Cardiac muscle cell (in vitro differentiated cells and primary cell): ENCODE measurements at regions not wholly inside any gene's neighbourhood (a gene's known extent, or its start where the extent isn't known, plus 50 kb on each side); places are given as distances from the start of the nearest gene placed in this dataset.

Source experiments
- DNase-seq, 2 donors: peaks; one replicate each; pipeline versions ENCODE4 v3.0.0 to v3.0.0-alpha.2; 2010 to 2017; ENCODE audit warnings: low read depth in 1 of 2, low spot score in 1 of 2
- H3K27ac ChIP-seq: fragments of 200-600 bp; sonication (generic); 2 replicates; pipeline ENCODE4 v1.5.1; 2016
- H3K27me3 ChIP-seq: fragments of 200-600 bp; sonication (generic); 2 replicates; pipeline ENCODE4 v1.6.0; 2016; ENCODE audit warnings: control low read depth
- H3K36me3 ChIP-seq: fragments of 200-600 bp; sonication (generic); 2 replicates; pipeline ENCODE4 v1.5.1; 2016; ENCODE audit warnings: control low read depth
- H3K4me1 ChIP-seq: fragments of 200-600 bp; sonication (generic); 2 replicates; pipeline ENCODE4 v1.8.1; 2017; ENCODE audit warnings: low read depth, mild to moderate bottlenecking, mixed run types
- H3K4me3 ChIP-seq: fragments of 200-600 bp; sonication (generic); 2 replicates; pipeline ENCODE4 v1.5.1; 2016; ENCODE audit warnings: mild to moderate bottlenecking
- H3K9me3 ChIP-seq: fragments of 200-600 bp; sonication (generic); 2 replicates; pipeline ENCODE4 v1.5.1; 2017; ENCODE audit warnings: low read depth, mild to moderate bottlenecking, control low read depth
- TF ChIP-seq, protein P1 (sequence below): IDR thresholded peaks from 2 replicates; pipeline ENCODE4 v1.5.1; 2012; ENCODE audit warnings: low read depth, mild to moderate bottlenecking, low read length

DNA sequence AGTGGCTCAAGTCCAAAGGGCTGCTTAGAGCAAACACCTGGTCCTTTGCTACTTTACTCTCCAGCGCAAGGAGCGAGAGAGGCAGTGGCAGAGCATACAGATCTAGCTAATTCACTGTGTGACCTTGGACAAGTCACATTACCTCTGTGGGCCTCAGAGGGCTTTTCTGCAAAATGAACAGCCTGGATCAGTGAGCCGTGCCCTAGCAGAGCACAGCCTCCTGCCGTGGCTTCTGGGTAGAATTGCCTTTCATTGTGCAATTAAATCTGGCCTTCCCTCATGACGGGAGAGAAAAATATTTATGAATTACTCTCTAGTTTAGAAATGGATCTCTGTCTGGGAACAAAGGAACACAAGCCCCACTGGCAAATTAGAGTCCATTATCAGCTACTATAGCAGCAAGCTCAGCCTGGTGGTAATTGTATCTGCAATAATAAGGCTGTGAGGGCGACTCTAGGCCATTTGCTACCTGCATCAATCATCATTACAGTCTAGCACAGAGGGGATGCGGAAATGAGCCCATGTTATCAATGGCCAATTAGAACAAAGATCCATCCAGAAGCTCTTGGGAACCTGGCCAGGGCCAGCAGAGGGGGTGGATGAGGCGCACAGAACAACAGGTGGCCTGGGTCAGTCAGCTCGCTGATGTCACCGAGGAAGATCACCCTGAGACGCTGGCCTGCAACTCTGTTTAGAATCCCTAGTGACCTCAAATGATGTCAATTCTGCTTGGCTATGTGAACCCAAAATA lies 114.2 kb upstream of the LY86 start:
- no peaks in the 10 kb centered on the region for H3K27me3 ChIP-seq
- no peaks in the 10 kb centered on the region for H3K4me1 ChIP-seq
- DNase-seq = no peak
- H3K4me3 ChIP-seq = no peak overlapping the region
- H3K9me3 ChIP-seq = no peaks in the 10 kb centered on the region
- TF ChIP-seq, protein P1, sequence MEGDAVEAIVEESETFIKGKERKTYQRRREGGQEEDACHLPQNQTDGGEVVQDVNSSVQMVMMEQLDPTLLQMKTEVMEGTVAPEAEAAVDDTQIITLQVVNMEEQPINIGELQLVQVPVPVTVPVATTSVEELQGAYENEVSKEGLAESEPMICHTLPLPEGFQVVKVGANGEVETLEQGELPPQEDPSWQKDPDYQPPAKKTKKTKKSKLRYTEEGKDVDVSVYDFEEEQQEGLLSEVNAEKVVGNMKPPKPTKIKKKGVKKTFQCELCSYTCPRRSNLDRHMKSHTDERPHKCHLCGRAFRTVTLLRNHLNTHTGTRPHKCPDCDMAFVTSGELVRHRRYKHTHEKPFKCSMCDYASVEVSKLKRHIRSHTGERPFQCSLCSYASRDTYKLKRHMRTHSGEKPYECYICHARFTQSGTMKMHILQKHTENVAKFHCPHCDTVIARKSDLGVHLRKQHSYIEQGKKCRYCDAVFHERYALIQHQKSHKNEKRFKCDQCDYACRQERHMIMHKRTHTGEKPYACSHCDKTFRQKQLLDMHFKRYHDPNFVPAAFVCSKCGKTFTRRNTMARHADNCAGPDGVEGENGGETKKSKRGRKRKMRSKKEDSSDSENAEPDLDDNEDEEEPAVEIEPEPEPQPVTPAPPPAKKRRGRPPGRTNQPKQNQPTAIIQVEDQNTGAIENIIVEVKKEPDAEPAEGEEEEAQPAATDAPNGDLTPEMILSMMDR = no peak
- no peak overlapping the region for H3K27ac ChIP-seq
- H3K36me3 ChIP-seq = no peaks in the 10 kb centered on the region

DNA sequence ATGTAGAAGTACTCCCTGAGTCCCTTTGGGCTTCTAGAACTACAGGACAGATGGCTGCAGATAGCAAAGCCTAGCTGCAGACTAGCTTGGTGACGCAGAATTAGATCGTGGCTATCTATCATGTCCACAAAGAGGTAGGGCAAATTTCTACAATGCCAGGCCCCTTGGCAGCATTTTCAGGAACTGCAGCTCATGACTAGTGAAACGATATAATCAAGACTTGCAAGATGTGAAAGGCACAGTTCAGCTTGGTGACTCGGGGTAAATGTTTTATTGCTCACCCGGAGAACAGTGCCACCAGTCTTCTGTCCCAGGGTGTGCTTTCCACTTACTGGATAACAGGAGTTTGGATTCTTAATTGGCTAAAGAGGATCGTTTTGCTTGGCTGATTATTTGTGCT lies 108.7 kb upstream of the LY86 start:
- no peaks in the 10 kb centered on the region for H3K9me3 ChIP-seq
- H3K27me3 ChIP-seq = no peaks in the 10 kb centered on the region
- H3K4me3 ChIP-seq = no peak overlapping the region
- DNase-seq = no peak
- H3K36me3 ChIP-seq = no peaks in the 10 kb centered on the region
- TF ChIP-seq, protein P1 = no peak
- H3K27ac ChIP-seq = no peak overlapping the region
- H3K4me1 ChIP-seq = peaks cover 4% of the 10 kb centered on the region

DNA sequence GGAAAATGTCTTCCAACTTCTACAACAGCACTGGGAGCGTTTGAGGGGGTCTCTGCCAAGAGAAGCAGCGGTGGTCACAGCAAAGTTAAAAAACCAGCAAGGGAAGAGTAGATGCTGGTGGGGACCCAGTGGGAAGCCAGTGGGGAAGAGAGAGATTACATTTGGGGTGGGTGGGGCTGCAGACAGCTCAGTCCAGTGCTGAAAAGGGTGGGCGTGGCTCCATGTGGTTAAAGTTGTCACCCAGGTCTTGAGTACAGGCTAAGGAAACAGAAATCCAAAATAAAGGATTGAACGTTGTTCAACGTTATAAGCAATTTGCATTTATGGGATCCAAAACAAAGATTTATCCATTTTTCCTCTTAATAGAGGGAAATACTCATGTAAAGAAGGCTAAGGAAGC lies 106.3 kb upstream of the LY86 start:
- no peak overlapping the region for H3K27ac ChIP-seq
- DNase-seq = no peak
- H3K9me3 ChIP-seq = no peaks in the 10 kb centered on the region
- TF ChIP-seq, protein P1 = no peak
- peaks cover 4% of the 10 kb centered on the region for H3K4me1 ChIP-seq
- no peaks in the 10 kb centered on the region for H3K36me3 ChIP-seq
- no peak overlapping the region for H3K4me3 ChIP-seq
- no peaks in the 10 kb centered on the region for H3K27me3 ChIP-seq

DNA sequence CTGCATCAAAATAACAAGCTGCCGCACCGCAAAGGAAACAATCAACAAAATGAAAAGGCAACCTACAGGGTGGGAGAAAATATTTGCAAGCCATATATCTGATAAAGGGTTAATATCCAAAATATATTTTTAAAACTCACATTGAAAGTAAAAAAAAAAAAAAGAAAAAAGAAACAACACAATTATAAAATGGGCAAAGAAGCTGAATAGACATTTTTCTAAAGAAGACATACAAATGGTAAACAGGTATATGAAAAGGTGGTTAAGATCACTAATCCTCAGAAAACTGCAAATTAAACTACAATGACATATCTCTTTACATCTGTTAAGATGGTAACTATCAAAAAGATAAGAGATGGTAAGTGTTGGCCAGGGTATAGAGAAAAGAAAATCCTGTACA lies 105.4 kb upstream of the LY86 start:
- Histone ChIP-seq H3K4me1 (peaks cover 5% of the 10 kb centered on the region), H3K36me3 (no peaks in the 10 kb centered on the region), H3K27ac (no peak overlapping the region), H3K4me3 (no peak overlapping the region), H3K27me3 (no peaks in the 10 kb centered on the region), H3K9me3 (no peaks in the 10 kb centered on the region)
- TF ChIP-seq, protein P1 = no peak
- no peak for DNase-seq

DNA sequence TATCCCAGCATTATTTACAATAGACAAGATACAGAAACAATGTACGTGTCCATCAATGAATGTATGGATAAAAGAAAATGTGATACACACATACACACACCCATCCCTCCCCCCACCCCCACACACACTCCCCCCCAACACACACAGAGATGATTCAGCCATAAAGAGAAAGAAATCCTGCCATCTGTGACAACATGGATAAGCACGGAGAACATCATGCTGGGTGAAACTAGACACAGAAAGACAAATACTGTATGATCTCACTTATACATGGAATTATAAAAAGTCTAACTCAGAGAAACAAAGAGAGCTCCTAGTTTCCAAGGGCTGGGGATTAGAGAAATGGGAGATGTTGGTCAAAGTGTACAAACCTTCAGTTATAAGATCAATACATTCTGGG lies 104.8 kb upstream of the LY86 start:
- TF ChIP-seq, protein P1 = no peak
- no peaks in the 10 kb centered on the region for H3K9me3 ChIP-seq
- no peaks in the 10 kb centered on the region for H3K36me3 ChIP-seq
- H3K27me3 ChIP-seq = no peaks in the 10 kb centered on the region
- no peak overlapping the region for H3K4me3 ChIP-seq
- no peak overlapping the region for H3K27ac ChIP-seq
- peaks cover 11% of the 10 kb centered on the region for H3K4me1 ChIP-seq
- no peak for DNase-seq
